Occipital lobe (tissue), 2 donors: ENCODE measurements at regions not wholly inside any gene's neighbourhood (a gene's known extent, or its start where the extent isn't known, plus 50 kb on each side); places are given as distances from the start of the nearest gene placed in this dataset. TPM values are rescaled to one million over a fixed set of nuclear protein-coding genes. Genes with fewer than 3 reads are reported as not detected.

Experiments
- DNase-seq: peaks from one replicate; lab custom pipeline; 2025; lab: John Stamatoyannopoulos, UW
- small RNA-seq: library from RNA; depleted of rRNA; stranded (forward); fragments of <200 nt; gene quantifications from one replicate; pipeline ENCODE3, GENCODE V24; 2014

GRCh38 chr4:22029803-22030202 lies 81.2 kb upstream of the KCNIP4 start:
- no peak for DNase-seq

GRCh38 chr4:22021106-22021505 lies 72.5 kb upstream of the KCNIP4 start:
- DNase-seq: no peak

GRCh38 chr4:22020129-22020528 lies 71.6 kb upstream of the KCNIP4 start:
- no peak for DNase-seq

- no peak for DNase-seq
Measured at GRCh38 chr4:22019676-22020075, 71.1 kb upstream of the KCNIP4 start.

GRCh38 chr4:22014222-22014741 lies 65.7 kb upstream of the KCNIP4 start:
- no peak for DNase-seq

GRCh38 chr4:22003878-22004277 lies 55.3 kb upstream of the KCNIP4 start:
- DNase-seq: no peak

Small RNA genes in the stretch of these regions (small RNA-seq; reads per million reads assigned to genes)
- gene RNU6-420P: not detected
